Uterus (tissue), 3 donors: ENCODE measurements at regions not wholly inside any gene's neighbourhood (a gene's known extent, or its start where the extent isn't known, plus 50 kb on each side); places are given as distances from the start of the nearest gene placed in this dataset.

Source experiments
- DNase-seq, 2 donors: peaks; one replicate each; pipeline ENCODE4 v3.0.0-alpha.2; 2019 to 2020
- H3K27ac ChIP-seq, 2 donors: fragments of 200-600 bp; sonication (generic); 1 replicate in 1 of 2; 2 replicates in 1 of 2; pipeline ENCODE4 v1.5.1; 2016 to 2018
- H3K27me3 ChIP-seq, 2 donors: fragments of 200-600 bp; sonication (generic); one replicate each; pipeline ENCODE4 v1.5.1; 2018 to 2019; ENCODE audit warnings: control low read depth in 1 of 2
- H3K36me3 ChIP-seq, 2 donors: fragments of 200-600 bp; sonication (generic); one replicate each; pipeline ENCODE4 v1.5.1; 2019; ENCODE audit warnings: control low read depth in 1 of 2
- H3K4me1 ChIP-seq, 2 donors: fragments of 200-600 bp; sonication (generic); one replicate each; pipeline ENCODE4 v1.5.1; 2018 to 2019; ENCODE audit warnings: control low read depth in 1 of 2
- H3K4me3 ChIP-seq, 2 donors: fragments of 200-600 bp; sonication (generic); 1 replicate in 1 of 2; 2 replicates in 1 of 2; pipeline ENCODE4 v1.5.1; 2018 to 2019; ENCODE audit warnings: mild to moderate bottlenecking in 1 of 2
- H3K9me3 ChIP-seq, 2 donors: fragments of 200-600 bp; sonication (generic); one replicate each; pipeline ENCODE4 v1.5.1; 2019; ENCODE audit warnings: control low read depth in 1 of 2
- CTCF ChIP-seq, 4 experiments: fragments of 200-600 bp in 2 of 4; fragments of 450-650 bp in 2 of 4; sonication (generic) in 2 of 4; IDR thresholded peaks; one replicate each; pipeline ENCODE4 v1.5.1; 2016 to 2019; ENCODE audit warnings: antibody characterized with exemption in 4 of 4, mild to moderate bottlenecking in 2 of 4, moderate library complexity in 1 of 4
- POLR2A ChIP-seq, 2 donors: fragments of 450-650 bp; IDR thresholded peaks; one replicate each; pipeline ENCODE4 v1.6.1; 2016; ENCODE audit warnings: antibody characterized with exemption in 2 of 2, mild to moderate bottlenecking in 1 of 2, moderate library complexity in 1 of 2
- intact Hi-C: fragments of 100-400 bp; cut with DNase I; formaldehyde crosslinking; loops from one replicate; pipeline ENCODE4 v1.15.1; 2023; ENCODE audit warnings: low total_unique reads
- donor health status: DM: yes; HTN: yes; CAD: no.

GRCh38 chr5:2006971-2007291 lies 124.2 kb upstream of the IRX4 start:
- Histone ChIP-seq H3K4me1 (no peaks in the 10 kb centered on the region), H3K36me3 (no peaks in the 10 kb centered on the region), H3K9me3 (no peaks in the 10 kb centered on the region), H3K4me3 (no peak overlapping the region), H3K27me3 (no peaks in the 10 kb centered on the region), H3K27ac (peak overlapping the region in 1 of 2 donors; percentile 68)
- DNase-seq = no peak
- no peak for TF ChIP-seq POLR2A (IDR thresholded peaks at IDR 0.05)
- intact Hi-C loops = no loop called here

DNA sequence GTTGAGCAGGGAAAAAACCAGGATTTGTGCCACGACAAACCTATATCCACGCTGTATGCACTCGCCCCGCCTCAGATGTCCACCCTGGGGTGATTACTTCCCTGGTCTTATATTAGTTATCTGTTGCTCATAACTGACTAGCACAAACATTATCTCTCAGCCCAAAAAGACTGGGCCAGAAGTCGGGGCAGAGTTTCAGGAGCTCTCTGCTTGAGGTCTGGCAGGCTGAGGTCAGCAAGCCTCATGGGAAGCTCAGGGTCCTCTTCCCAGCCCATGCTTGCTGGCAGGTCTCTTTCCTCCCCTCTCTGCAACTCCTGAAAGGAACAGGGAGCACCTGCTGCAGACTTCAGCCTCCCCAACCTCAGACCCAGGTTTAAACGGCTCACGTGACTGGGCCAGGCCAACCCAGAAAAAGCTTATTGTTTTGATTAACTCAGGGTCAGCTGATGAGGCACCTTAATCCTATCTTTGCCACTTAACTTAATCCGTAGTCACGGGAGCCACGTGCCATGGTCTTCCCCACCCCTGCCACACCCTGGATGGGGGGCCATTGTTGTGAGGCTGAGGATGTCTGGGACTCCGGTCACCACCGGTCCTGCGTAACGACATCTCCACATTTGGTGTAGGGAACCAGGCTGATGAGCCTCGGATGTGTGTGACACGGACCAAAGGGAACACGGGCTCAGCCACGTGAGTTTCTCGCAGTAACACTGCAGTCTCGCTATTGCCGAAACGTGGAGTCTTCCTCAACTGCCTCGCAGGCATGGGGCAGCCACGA lies 123.7 kb upstream of the IRX4 start:
- Histone ChIP-seq H3K27ac (peak overlapping the region in 1 of 2 donors; percentile 68), H3K4me1 (no peaks in the 10 kb centered on the region), H3K9me3 (no peaks in the 10 kb centered on the region), H3K27me3 (no peaks in the 10 kb centered on the region), H3K36me3 (no peaks in the 10 kb centered on the region), H3K4me3 (no peak overlapping the region)
- DNase-seq = no peak
- no peak for TF ChIP-seq CTCF (IDR thresholded peaks at IDR 0.05)
- TF ChIP-seq POLR2A (IDR thresholded peaks at IDR 0.05) = no peak
- intact Hi-C loops = no loop called here

GRCh38 chr5:2005101-2006041 lies 122.6 kb upstream of the IRX4 start:
- Histone ChIP-seq H3K4me1 (no peaks in the 10 kb centered on the region), H3K27me3 (no peaks in the 10 kb centered on the region), H3K9me3 (no peaks in the 10 kb centered on the region), H3K36me3 (no peaks in the 10 kb centered on the region), H3K4me3 (no peak overlapping the region), H3K27ac (no peak overlapping the region)
- TF ChIP-seq POLR2A (IDR thresholded peaks at IDR 0.05) (no peak), CTCF (IDR thresholded peaks at IDR 0.05) (no peak)
- no peak for DNase-seq
- intact Hi-C loops = no loop called here

DNA sequence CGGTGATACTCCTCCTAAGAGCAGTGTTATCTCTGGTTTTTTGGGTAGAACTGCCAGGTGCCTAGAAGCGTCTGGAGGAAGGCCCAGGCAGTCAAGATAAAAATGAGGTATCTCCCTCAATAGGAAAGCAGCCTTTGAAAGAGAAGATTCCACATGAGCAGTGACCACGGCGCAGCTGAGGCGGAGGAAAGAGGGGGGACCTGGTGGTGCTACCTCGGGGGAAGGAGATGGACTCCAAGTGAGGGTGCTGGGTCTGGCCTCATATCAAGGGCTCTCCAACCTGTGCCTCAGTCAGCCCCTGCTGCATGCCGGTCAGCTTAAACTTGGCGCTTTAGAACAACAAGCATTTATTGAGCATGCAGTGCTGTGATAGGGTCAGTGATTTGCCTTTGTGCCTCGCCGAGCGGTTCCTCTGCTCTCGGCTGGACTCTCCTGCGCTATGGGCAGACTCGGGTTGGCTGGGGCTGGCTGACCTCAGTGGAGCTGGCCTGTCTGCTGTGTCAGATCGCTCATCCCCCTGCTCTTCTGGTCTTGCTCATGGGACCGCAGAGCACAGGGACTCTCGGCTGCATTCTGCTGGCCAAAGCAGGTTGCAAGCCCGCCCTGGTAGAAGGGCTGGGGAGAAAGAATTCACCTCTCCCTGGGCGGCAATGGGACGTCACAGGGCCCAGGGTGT lies 121.1 kb upstream of the IRX4 start:
- no peak for DNase-seq
- intact Hi-C loops = no loop called here

More for the DNA sequence above, 121.1 kb upstream of the IRX4 start:
- TF ChIP-seq POLR2A (IDR thresholded peaks at IDR 0.05) (no peak), CTCF (IDR thresholded peaks at IDR 0.05) (no peak)
- Histone ChIP-seq H3K27ac (no peak overlapping the region), H3K36me3 (no peaks in the 10 kb centered on the region), H3K9me3 (no peaks in the 10 kb centered on the region), H3K27me3 (no peaks in the 10 kb centered on the region), H3K4me3 (no peak overlapping the region), H3K4me1 (no peaks in the 10 kb centered on the region)
